ENCODE measurements at regions not wholly inside any gene's neighbourhood (a gene's known extent, or its start where the extent isn't known, plus 50 kb on each side); places are given as distances from the start of the nearest gene placed in this dataset.

DNA sequence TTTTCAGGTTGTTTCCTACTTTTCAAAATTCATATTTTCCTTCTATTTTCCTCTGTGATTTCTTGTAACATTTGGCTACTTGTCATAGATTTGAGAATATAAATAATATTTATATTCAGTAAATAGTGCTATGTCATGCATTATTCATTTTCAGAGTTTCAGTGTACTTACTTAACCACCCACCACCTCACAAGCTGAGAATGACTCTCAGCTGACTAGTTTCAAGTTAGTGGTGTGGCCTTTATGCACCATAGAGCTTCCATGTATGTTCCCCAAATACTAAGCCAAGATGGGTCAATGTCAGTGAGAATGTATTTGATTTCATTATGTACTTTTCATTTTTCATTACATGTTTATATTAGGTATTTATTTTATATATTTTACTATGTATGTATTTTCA is 56.9 kb upstream of the RGS1 start:
- Mint-ChIP-seq H3K4me1 (peaks cover 15% of the 10 kb centered on the region), H3K4me3 (no peak overlapping the region), H3K27ac (no peak overlapping the region), H3K9me3 (no peaks in the 10 kb centered on the region), H3K27me3 (peaks cover 3% of the 10 kb centered on the region), H3K36me3 (no peaks in the 10 kb centered on the region)
- no peak for ATAC-seq (ENCODE audit: low read depth)
- DNase-seq (ENCODE audit: low spot score in 2 of 2), result no peak

DNA sequence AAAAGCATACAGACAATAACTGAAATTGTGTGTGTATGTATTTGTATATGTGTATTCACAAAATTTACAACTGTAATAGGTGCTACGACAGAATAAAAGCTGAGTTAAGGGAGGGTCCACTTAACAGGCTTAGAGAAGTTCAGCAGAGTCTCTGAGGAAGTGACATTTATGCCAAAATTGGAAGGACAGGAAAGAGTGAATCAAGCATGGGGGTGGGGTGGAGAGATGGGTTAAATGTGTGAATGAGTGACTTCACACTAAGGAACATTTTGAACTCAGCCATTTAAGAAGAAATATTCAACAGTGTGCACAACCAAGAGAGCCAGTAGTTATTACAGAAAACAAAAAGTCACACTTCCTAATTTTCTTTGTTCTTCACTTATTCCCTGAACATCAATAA is 53.8 kb upstream of the RGS1 start:
- H3K36me3 Mint-ChIP-seq, result no peaks in the 10 kb centered on the region
- no peak overlapping the region for H3K27ac Mint-ChIP-seq
- ATAC-seq (ENCODE audit: low read depth), result no peak
- H3K4me3 Mint-ChIP-seq, result no peak overlapping the region
- H3K9me3 Mint-ChIP-seq, result no peaks in the 10 kb centered on the region
- no peak for DNase-seq (ENCODE audit: low spot score in 2 of 2)
- H3K4me1 Mint-ChIP-seq, result peaks cover 11% of the 10 kb centered on the region
- H3K27me3 Mint-ChIP-seq, result peaks cover 3% of the 10 kb centered on the region

DNA sequence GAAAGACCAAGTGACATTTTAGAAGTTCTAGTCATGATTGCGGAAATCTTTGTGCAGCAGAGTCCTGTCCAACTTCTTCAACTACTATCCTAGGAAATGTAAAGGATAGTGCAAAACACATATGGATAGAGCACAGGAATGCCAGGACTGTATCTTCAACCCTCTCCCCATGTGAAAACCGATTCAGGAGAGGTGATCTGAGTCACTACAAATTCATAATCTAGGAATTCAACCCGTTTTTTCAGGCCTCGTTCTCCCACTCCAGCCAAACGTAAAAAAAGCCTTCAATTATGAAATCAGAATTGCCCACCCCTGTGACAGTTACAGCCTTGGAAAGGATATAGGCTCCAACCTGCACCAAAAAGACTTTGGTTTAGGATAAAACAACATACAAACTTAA is 52.9 kb upstream of the RGS1 start:
- Mint-ChIP-seq H3K4me1 (peaks cover 4% of the 10 kb centered on the region), H3K4me3 (no peak overlapping the region), H3K27me3 (no peaks in the 10 kb centered on the region), H3K36me3 (no peaks in the 10 kb centered on the region), H3K9me3 (no peaks in the 10 kb centered on the region), H3K27ac (no peak overlapping the region)
- ATAC-seq (ENCODE audit: low read depth), result no peak
- DNase-seq (ENCODE audit: low spot score in 2 of 2), result no peak

DNA sequence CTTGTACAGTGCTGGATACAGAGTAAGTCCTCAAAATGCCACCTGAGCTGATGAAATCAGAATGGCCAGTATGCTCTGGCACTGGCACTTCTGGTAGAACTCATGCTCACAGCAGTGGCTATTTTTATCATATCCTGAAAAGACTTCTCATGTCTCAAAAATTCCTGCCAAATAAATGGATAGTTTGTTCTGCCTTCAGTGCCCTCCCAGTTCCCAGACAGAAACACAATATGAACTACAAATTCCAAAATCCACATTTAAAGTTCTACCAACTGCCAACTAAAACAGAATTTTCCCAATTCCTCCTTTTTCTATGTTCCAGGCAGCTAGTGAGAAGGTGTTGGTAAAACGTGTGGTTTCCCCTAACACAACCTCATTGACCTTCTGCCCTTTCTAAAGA is 51.4 kb upstream of the RGS1 start:
- ATAC-seq (ENCODE audit: low read depth), result no peak
- Mint-ChIP-seq H3K4me1 (peaks cover 3% of the 10 kb centered on the region), H3K4me3 (no peak overlapping the region), H3K36me3 (no peaks in the 10 kb centered on the region), H3K9me3 (no peaks in the 10 kb centered on the region), H3K27me3 (no peaks in the 10 kb centered on the region), H3K27ac (no peak overlapping the region)
- no peak for DNase-seq (ENCODE audit: low spot score in 2 of 2)

All from memory B cell (primary cell).